DOHH2 (cell line): ENCODE measurements at regions not wholly inside any gene's neighbourhood (a gene's known extent, or its start where the extent isn't known, plus 50 kb on each side); places are given as distances from the start of the nearest gene placed in this dataset.

ENCODE experiments used
- H3F3A ChIP-seq: fragments of 200-600 bp; sonication (generic), shearing (Covaris generic); 2 replicates; pipeline ENCODE4 v1.6.0; 2016; ENCODE audit warnings: antibody characterized with exemption, mild to moderate bottlenecking; ENCODE audit not compliant: control insufficient read depth, insufficient read depth
- H3K27ac ChIP-seq: fragments of 200-600 bp; sonication (generic); 2 replicates; pipeline ENCODE4 v1.5.1; 2014; ENCODE audit warnings: low read depth, mild to moderate bottlenecking, low read length, moderate library complexity
- H3K27me3 ChIP-seq: fragments of 200-600 bp; sonication (generic); 2 replicates; pipeline ENCODE4 v1.6.1; 2014; ENCODE audit warnings: mild to moderate bottlenecking, low read length, mixed read lengths; ENCODE audit not compliant: control insufficient read depth
- H3K36me3 ChIP-seq: fragments of 200-600 bp; sonication (generic); 2 replicates; pipeline ENCODE4 v1.6.1; 2014; ENCODE audit warnings: mild to moderate bottlenecking, low read length, moderate library complexity, mixed read lengths; ENCODE audit not compliant: control insufficient read depth
- H3K4me1 ChIP-seq: fragments of 200-600 bp; sonication (generic); 2 replicates; pipeline ENCODE4 v1.6.1; 2014; ENCODE audit warnings: mild to moderate bottlenecking, low read length, mixed read lengths; ENCODE audit not compliant: control insufficient read depth
- H3K4me2 ChIP-seq: fragments of 200-600 bp; sonication (generic); 2 replicates; pipeline ENCODE4 v1.6.0; 2014; ENCODE audit warnings: mild to moderate bottlenecking, low read length, moderate library complexity
- H3K4me3 ChIP-seq: fragments of 200-600 bp; sonication (generic); 2 replicates; pipeline ENCODE4 v1.5.1; 2014; ENCODE audit warnings: mild to moderate bottlenecking, low read length, mixed read lengths
- H3K79me2 ChIP-seq: fragments of 200-600 bp; sonication (generic); 2 replicates; pipeline ENCODE4 v1.6.1; 2014; ENCODE audit warnings: mild to moderate bottlenecking, low read length, mixed read lengths; ENCODE audit not compliant: control insufficient read depth
- H3K9me2 ChIP-seq: fragments of 200-600 bp; sonication (generic); replicated peaks from 2 replicates; pipeline ENCODE4 v1.6.1; 2014; ENCODE audit warnings: mild to moderate bottlenecking, low read length, mixed read lengths; ENCODE audit not compliant: control insufficient read depth
- H3K9me3 ChIP-seq: fragments of 200-600 bp; sonication (generic); 2 replicates; pipeline ENCODE4 v1.6.1; 2014; ENCODE audit warnings: antibody characterized with exemption, low read length, mixed read lengths; ENCODE audit not compliant: control insufficient read depth, insufficient read depth
- H4K20me1 ChIP-seq: fragments of 200-600 bp; sonication (generic); 2 replicates; pipeline ENCODE4 v1.6.0; 2014; ENCODE audit warnings: low read depth, mild to moderate bottlenecking, antibody characterized with exemption, low read length, moderate library complexity; ENCODE audit not compliant: control insufficient read depth, insufficient read depth
- EZH2phosphoT487 ChIP-seq: fragments of 200-600 bp; sonication (generic); IDR thresholded peaks from 2 replicates; pipeline ENCODE4 v1.6.1; 2017; ENCODE audit warnings: borderline replicate concordance, mild to moderate bottlenecking, antibody characterized with exemption, low read length, moderate library complexity, mixed read lengths
- TF ChIP-seq, protein P1 (sequence below): fragments of 200-600 bp; sonication (generic); IDR thresholded peaks from one replicate; pipeline ENCODE4 v1.5.1; 2014; ENCODE audit warnings: antibody characterized with exemption, mild to moderate bottlenecking, low read depth, low read length; ENCODE audit not compliant: poor library complexity, severe bottlenecking

DNA sequence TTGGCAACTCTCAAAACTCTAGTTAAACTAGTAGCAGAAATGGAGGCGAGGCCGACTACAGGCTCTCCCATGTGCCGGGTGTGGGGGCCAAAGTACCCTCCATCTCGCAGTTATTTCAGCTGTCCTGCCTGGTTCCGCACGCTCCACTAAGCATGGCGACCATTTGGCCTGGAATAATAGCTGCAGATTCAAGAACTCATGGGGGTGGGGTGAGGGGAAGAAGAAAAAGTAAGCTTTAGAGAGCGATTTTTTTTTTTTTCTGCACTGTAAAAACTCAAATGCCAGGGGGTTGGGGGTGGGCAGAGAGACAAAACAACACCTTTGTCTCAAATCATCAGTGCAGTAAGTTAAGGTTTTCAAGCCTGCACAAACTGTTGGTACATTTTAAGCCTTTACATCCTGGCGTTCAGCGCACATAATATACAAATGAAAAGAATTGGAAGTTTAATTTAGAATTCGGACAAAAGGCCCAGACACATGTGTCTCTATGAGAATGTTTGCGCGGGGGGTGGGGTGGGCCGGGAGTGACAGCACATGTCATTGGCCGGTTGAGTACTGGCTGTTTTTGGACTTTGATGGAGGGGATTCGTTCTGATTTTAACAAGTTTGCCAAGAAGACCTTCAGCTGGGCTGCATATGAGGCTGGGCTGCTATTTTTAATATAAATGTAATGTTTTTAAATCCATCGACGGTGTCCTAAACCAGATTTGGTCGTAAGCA lies 694.7 kb upstream of the SALL1 start:
- Histone ChIP-seq H3F3A (no peaks in the 10 kb centered on the region), H3K4me3 (no peak overlapping the region), H3K27me3 (no peaks in the 10 kb centered on the region), H3K9me3 (no peaks in the 10 kb centered on the region; the same call in 1 of the 2 replicates), H3K27ac (no peak overlapping the region), H3K4me1 (no peaks in the 10 kb centered on the region), H3K9me2 (no peaks in the 10 kb centered on the region), H3K79me2 (no peaks in the 10 kb centered on the region), H4K20me1 (no peaks in the 10 kb centered on the region), H3K4me2 (no peak overlapping the region), H3K36me3 (no peaks in the 10 kb centered on the region)
- TF ChIP-seq, protein P1, sequence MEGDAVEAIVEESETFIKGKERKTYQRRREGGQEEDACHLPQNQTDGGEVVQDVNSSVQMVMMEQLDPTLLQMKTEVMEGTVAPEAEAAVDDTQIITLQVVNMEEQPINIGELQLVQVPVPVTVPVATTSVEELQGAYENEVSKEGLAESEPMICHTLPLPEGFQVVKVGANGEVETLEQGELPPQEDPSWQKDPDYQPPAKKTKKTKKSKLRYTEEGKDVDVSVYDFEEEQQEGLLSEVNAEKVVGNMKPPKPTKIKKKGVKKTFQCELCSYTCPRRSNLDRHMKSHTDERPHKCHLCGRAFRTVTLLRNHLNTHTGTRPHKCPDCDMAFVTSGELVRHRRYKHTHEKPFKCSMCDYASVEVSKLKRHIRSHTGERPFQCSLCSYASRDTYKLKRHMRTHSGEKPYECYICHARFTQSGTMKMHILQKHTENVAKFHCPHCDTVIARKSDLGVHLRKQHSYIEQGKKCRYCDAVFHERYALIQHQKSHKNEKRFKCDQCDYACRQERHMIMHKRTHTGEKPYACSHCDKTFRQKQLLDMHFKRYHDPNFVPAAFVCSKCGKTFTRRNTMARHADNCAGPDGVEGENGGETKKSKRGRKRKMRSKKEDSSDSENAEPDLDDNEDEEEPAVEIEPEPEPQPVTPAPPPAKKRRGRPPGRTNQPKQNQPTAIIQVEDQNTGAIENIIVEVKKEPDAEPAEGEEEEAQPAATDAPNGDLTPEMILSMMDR = no peak
- TF ChIP-seq EZH2phosphoT487 = no peak

DNA sequence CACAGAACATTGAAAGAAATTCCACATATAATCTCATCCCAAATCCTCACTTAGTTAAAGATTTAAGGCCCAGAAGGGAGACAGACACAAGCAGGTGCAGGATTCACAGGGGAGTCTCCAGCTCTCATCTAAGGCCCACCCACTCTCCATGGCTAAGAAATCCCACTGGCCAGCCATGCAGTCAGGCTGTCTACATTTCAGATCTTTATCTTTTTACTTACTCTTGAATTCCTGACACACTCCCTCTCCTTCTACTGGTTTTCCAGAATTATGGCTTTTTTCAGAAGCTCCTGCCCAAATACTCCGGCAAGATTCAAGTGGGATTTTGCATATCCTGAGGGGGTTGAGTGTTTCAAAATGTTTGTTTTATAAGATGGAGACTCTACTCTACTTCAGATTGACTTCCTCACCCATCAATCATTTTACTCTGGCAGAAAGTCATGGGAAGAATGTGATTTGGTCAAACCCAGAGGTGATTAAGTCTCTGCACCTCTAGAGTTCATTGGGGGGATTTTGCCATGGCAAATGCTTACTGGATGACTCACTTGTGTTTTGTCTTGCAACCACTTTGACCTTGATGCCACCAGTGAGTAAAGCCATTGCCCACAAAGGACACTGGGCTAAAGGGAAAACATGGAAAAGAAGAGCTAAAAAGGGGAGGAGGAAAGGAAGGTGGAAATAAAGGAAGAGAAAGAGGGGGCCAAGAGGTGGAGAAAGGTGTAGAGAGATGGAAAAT lies 688.8 kb upstream of the SALL1 start:
- no peaks in the 10 kb centered on the region for H3K4me1 ChIP-seq
- no peaks in the 10 kb centered on the region for H3F3A ChIP-seq
- no peak for TF ChIP-seq EZH2phosphoT487
- TF ChIP-seq, protein P1 = no peak
- no peak overlapping the region for H3K4me2 ChIP-seq
- H3K9me3 ChIP-seq = no peaks in the 10 kb centered on the region; the same call in 1 of the 2 replicates
- H3K36me3 ChIP-seq = no peaks in the 10 kb centered on the region
- H3K27me3 ChIP-seq = no peaks in the 10 kb centered on the region
- H3K9me2 ChIP-seq = no peaks in the 10 kb centered on the region
- H3K79me2 ChIP-seq = no peaks in the 10 kb centered on the region
- H3K27ac ChIP-seq = no peak overlapping the region
- H3K4me3 ChIP-seq = no peak overlapping the region
- H4K20me1 ChIP-seq = no peaks in the 10 kb centered on the region

DNA sequence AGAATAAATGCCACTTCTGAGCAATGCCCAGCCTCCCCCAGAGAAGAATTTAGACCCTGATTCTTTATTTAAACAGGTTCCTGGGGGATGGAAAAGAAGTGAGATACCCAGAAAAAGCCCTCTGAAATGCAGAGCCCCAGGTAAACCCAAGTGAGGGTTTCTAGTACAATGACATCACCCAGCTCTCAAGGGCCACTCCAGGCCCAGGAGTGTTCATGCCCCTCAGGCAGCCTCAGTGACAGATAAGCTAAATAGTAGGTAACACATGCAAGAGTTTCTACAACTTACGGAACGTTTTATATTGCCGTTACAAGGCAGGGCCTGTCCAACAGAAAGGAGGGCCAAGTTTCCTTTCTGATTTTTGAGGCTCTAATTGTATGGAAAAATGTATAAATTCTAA lies 683.7 kb upstream of the SALL1 start:
- H3K9me2 ChIP-seq = no peaks in the 10 kb centered on the region
- no peak overlapping the region for H3K4me3 ChIP-seq
- H3F3A ChIP-seq = no peaks in the 10 kb centered on the region
- H3K27me3 ChIP-seq = no peaks in the 10 kb centered on the region
- no peaks in the 10 kb centered on the region for H3K4me1 ChIP-seq
- no peaks in the 10 kb centered on the region for H3K79me2 ChIP-seq
- H3K4me2 ChIP-seq = no peak overlapping the region
- no peaks in the 10 kb centered on the region for H3K36me3 ChIP-seq
- TF ChIP-seq, protein P1 = no peak
- no peak for TF ChIP-seq EZH2phosphoT487
- H3K9me3 ChIP-seq = no peaks in the 10 kb centered on the region
- H4K20me1 ChIP-seq = no peaks in the 10 kb centered on the region
- no peak overlapping the region for H3K27ac ChIP-seq
